ENCODE measurements at regions not wholly inside any gene's neighbourhood (a gene's known extent, or its start where the extent isn't known, plus 50 kb on each side); places are given as distances from the start of the nearest gene placed in this dataset.

- ATAC-seq (ENCODE audit: low FRiP score) (no peak), DNase-seq (ENCODE audit: low spot score) (peak; percentile 58)
- peak in 2 of 3 donors; percentile 37 to 54 for TF ChIP-seq CTCF (IDR thresholded peaks at IDR 0.05)
Measured at GRCh38 chr1:98051065-98051675, 130.3 kb upstream of the DPYD start.

- no peak for TF ChIP-seq CTCF (IDR thresholded peaks at IDR 0.05)
- no peak for ATAC-seq (ENCODE audit: low FRiP score)
- DNase-seq (ENCODE audit: low spot score) = no peak
Measured at GRCh38 chr1:98049370-98050135, 128.7 kb upstream of the DPYD start.

- ATAC-seq (ENCODE audit: low FRiP score) = no peak
- TF ChIP-seq CTCF (IDR thresholded peaks at IDR 0.05) = no peak
Measured at GRCh38 chr1:98048751-98049325, 128.0 kb upstream of the DPYD start.

GRCh38 chr1:98048244-98048643 lies 127.4 kb upstream of the DPYD start:
- no peak for TF ChIP-seq CTCF (IDR thresholded peaks at IDR 0.05)
- DNase-seq (ENCODE audit: low spot score) (peak; percentile 64), ATAC-seq (ENCODE audit: low FRiP score) (peak; percentile 80)

More at GRCh38 chr1:98048751-98049325, 128.0 kb upstream of the DPYD start:
- no peak for DNase-seq (ENCODE audit: low spot score)

- no peak for ATAC-seq (ENCODE audit: low FRiP score)
- TF ChIP-seq CTCF (IDR thresholded peaks at IDR 0.05) = no peak
- no peak for DNase-seq (ENCODE audit: low spot score)
Measured at GRCh38 chr1:98047171-98047570, 126.3 kb upstream of the DPYD start.

- TF ChIP-seq CTCF (IDR thresholded peaks at IDR 0.05) = no peak
- ATAC-seq (ENCODE audit: low FRiP score) (no peak), DNase-seq (ENCODE audit: low spot score) (no peak)
Measured at GRCh38 chr1:98045767-98046641, 125.2 kb upstream of the DPYD start.

All from omental fat pad (tissue), 3 donors.